ENCODE measurements at regions not wholly inside any gene's neighbourhood (a gene's known extent, or its start where the extent isn't known, plus 50 kb on each side); places are given as distances from the start of the nearest gene placed in this dataset.

DNA sequence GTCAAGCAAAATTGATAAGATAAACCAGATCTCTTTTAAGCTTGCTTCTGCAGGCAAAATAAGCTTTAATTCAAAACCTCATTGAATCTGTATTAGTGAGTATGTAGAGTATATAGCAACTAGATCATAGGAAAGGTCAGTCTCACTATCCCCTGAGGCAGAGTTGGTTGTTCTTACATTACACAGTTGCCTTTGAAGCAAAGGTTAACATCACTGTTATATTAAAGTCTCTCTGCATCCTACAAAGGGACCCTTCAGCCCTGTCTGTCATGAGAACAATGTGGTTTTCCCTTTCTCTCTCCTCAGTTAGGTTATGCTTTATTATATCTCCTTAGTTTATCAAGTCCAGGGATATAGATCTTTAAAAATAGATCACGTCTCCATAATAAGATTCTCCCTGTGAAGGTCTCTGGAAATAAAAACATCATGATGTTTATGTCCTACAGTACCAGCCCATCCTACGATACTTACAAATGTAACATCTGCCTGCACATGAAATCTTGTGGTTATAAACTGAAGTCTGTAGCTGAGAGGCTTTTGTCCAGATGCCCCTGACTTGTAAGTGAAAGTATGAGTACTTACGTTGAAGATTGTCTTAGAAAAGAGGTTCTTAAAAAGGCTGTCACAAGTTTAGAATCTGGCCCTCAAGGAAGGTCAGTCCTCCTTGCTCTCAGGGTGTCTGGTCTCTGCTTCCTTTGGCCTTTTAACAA, 103.6 kb downstream of the VIP start:
- TF ChIP-seq, protein P1, sequence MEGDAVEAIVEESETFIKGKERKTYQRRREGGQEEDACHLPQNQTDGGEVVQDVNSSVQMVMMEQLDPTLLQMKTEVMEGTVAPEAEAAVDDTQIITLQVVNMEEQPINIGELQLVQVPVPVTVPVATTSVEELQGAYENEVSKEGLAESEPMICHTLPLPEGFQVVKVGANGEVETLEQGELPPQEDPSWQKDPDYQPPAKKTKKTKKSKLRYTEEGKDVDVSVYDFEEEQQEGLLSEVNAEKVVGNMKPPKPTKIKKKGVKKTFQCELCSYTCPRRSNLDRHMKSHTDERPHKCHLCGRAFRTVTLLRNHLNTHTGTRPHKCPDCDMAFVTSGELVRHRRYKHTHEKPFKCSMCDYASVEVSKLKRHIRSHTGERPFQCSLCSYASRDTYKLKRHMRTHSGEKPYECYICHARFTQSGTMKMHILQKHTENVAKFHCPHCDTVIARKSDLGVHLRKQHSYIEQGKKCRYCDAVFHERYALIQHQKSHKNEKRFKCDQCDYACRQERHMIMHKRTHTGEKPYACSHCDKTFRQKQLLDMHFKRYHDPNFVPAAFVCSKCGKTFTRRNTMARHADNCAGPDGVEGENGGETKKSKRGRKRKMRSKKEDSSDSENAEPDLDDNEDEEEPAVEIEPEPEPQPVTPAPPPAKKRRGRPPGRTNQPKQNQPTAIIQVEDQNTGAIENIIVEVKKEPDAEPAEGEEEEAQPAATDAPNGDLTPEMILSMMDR (IDR thresholded peaks at IDR 0.05), result no peak
- TF ChIP-seq SMAD4 (CRISPR knock-in tag; IDR thresholded peaks at IDR 0.05) (no peak), ZNF396 (CRISPR knock-in tag; IDR thresholded peaks at IDR 0.05; ENCODE audit: borderline replicate concordance) (no peak), MAX (CRISPR knock-in tag; IDR thresholded peaks at IDR 0.05) (no peak), CREB1 (CRISPR knock-in tag; IDR thresholded peaks at IDR 0.05) (no peak), NR1H2 (CRISPR knock-in tag; IDR thresholded peaks at IDR 0.05) (no peak), ZNF121 (CRISPR knock-in tag; IDR thresholded peaks at IDR 0.05) (no peak)
- TF ChIP-seq, protein P2, sequence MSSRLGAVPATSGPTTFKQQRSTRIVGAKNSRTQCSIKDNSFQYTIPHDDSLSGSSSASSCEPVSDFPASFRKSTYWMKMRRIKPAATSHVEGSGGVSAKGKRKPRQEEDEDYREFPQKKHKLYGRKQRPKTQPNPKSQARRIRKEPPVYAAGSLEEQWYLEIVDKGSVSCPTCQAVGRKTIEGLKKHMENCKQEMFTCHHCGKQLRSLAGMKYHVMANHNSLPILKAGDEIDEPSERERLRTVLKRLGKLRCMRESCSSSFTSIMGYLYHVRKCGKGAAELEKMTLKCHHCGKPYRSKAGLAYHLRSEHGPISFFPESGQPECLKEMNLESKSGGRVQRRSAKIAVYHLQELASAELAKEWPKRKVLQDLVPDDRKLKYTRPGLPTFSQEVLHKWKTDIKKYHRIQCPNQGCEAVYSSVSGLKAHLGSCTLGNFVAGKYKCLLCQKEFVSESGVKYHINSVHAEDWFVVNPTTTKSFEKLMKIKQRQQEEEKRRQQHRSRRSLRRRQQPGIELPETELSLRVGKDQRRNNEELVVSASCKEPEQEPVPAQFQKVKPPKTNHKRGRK (CRISPR knock-in tag; IDR thresholded peaks at IDR 0.05; ENCODE audit: borderline replicate concordance), result no peak
- TF ChIP-seq, protein P3, sequence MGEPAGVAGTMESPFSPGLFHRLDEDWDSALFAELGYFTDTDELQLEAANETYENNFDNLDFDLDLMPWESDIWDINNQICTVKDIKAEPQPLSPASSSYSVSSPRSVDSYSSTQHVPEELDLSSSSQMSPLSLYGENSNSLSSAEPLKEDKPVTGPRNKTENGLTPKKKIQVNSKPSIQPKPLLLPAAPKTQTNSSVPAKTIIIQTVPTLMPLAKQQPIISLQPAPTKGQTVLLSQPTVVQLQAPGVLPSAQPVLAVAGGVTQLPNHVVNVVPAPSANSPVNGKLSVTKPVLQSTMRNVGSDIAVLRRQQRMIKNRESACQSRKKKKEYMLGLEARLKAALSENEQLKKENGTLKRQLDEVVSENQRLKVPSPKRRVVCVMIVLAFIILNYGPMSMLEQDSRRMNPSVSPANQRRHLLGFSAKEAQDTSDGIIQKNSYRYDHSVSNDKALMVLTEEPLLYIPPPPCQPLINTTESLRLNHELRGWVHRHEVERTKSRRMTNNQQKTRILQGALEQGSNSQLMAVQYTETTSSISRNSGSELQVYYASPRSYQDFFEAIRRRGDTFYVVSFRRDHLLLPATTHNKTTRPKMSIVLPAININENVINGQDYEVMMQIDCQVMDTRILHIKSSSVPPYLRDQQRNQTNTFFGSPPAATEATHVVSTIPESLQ (CRISPR knock-in tag; IDR thresholded peaks at IDR 0.05), result no peak
- TF ChIP-seq, protein P4, sequence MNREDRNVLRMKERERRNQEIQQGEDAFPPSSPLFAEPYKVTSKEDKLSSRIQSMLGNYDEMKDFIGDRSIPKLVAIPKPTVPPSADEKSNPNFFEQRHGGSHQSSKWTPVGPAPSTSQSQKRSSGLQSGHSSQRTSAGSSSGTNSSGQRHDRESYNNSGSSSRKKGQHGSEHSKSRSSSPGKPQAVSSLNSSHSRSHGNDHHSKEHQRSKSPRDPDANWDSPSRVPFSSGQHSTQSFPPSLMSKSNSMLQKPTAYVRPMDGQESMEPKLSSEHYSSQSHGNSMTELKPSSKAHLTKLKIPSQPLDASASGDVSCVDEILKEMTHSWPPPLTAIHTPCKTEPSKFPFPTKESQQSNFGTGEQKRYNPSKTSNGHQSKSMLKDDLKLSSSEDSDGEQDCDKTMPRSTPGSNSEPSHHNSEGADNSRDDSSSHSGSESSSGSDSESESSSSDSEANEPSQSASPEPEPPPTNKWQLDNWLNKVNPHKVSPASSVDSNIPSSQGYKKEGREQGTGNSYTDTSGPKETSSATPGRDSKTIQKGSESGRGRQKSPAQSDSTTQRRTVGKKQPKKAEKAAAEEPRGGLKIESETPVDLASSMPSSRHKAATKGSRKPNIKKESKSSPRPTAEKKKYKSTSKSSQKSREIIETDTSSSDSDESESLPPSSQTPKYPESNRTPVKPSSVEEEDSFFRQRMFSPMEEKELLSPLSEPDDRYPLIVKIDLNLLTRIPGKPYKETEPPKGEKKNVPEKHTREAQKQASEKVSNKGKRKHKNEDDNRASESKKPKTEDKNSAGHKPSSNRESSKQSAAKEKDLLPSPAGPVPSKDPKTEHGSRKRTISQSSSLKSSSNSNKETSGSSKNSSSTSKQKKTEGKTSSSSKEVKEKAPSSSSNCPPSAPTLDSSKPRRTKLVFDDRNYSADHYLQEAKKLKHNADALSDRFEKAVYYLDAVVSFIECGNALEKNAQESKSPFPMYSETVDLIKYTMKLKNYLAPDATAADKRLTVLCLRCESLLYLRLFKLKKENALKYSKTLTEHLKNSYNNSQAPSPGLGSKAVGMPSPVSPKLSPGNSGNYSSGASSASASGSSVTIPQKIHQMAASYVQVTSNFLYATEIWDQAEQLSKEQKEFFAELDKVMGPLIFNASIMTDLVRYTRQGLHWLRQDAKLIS (CRISPR knock-in tag; IDR thresholded peaks at IDR 0.05; ENCODE audit: borderline replicate concordance), result no peak
